Endothelial cell of hepatic sinusoid (primary cell): ENCODE measurements at regions not wholly inside any gene's neighbourhood (a gene's known extent, or its start where the extent isn't known, plus 50 kb on each side); places are given as distances from the start of the nearest gene placed in this dataset.
"Not testable (repeated sequence)": the region's sequence is repeated elsewhere in the genome, so short reads cannot be mapped to it uniquely, and the experiment has no call there.

Experiments used
- in situ Hi-C: cut with HindIII; loops from 2 replicates; pipeline ENCODE4 v1.10.0; 2017; ENCODE audit warnings: low sequenced_read_pairs

- in situ Hi-C loops = no loop called here
Measured at GRCh38 chr3:10623578-10624275, 118.3 kb upstream of the ATP2B2 start.

GRCh38 chr3:10625323-10625722, 119.9 kb upstream of the ATP2B2 start:
- in situ Hi-C loops = no loop called here

GRCh38 chr3:10627884-10628572, 122.6 kb upstream of the ATP2B2 start:
- in situ Hi-C loops = no loop called here

GRCh38 chr3:10628891-10629670, 123.7 kb upstream of the ATP2B2 start:
- in situ Hi-C loops = no loop called here

- in situ Hi-C loops = no loop called here
Measured at GRCh38 chr3:10629671-10630040, 124.3 kb upstream of the ATP2B2 start.

GRCh38 chr3:10631224-10631623, 125.8 kb upstream of the ATP2B2 start:
- in situ Hi-C loops = no loop called here

GRCh38 chr3:10632125-10632524, 126.7 kb upstream of the ATP2B2 start:
- in situ Hi-C loops = no loop called here

GRCh38 chr3:10632741-10633140, 127.4 kb upstream of the ATP2B2 start:
- in situ Hi-C loops = no loop called here

GRCh38 chr3:10635446-10636076, 130.2 kb upstream of the ATP2B2 start:
- in situ Hi-C loops = no loop called here

GRCh38 chr3:10637342-10637741, 132.0 kb upstream of the ATP2B2 start:
- in situ Hi-C loops = no loop called here

GRCh38 chr3:10638466-10638865, 133.1 kb upstream of the ATP2B2 start:
- in situ Hi-C loops = no loop called here

- in situ Hi-C loops = no loop called here
Measured at GRCh38 chr3:10641760-10642159, 136.4 kb upstream of the ATP2B2 start.

- in situ Hi-C loops = no loop called here
Measured at GRCh38 chr3:10644189-10644588, 138.8 kb upstream of the ATP2B2 start.

GRCh38 chr3:10645800-10646199, 140.4 kb upstream of the ATP2B2 start:
- in situ Hi-C loops = no loop called here

GRCh38 chr3:10646531-10647335, 141.3 kb upstream of the ATP2B2 start:
- in situ Hi-C loops = no loop called here

GRCh38 chr3:10647376-10647775, 142.0 kb upstream of the ATP2B2 start:
- in situ Hi-C loops = no loop called here

- in situ Hi-C loops = no loop called here
Measured at GRCh38 chr3:10648181-10648580, 142.8 kb upstream of the ATP2B2 start.

GRCh38 chr3:10649463-10649862, 144.1 kb upstream of the ATP2B2 start:
- in situ Hi-C loops = not testable (repeated sequence)

GRCh38 chr3:10651506-10651905, 146.1 kb upstream of the ATP2B2 start:
- in situ Hi-C loops = no loop called here

- in situ Hi-C loops = no loop called here
Measured at GRCh38 chr3:10653241-10653640, 147.9 kb upstream of the ATP2B2 start.
